Nephron (organoid): ENCODE measurements at regions not wholly inside any gene's neighbourhood (a gene's known extent, or its start where the extent isn't known, plus 50 kb on each side); places are given as distances from the start of the nearest gene placed in this dataset.
A peak's percentile ranks its signal among the peaks of the same experiment; 100 is the strongest.

ENCODE experiments used
- H3K27ac Mint-ChIP-seq, 3 experiments: 2 replicates each; pipeline ENCODE4 v1.8.0; 2020; ENCODE audit warnings: mixed read lengths in 3 of 3, mild to moderate bottlenecking in 2 of 3, moderate library complexity in 1 of 3
- H3K27me3 Mint-ChIP-seq: 2 replicates; pipeline ENCODE4 v1.8.0; 2021; ENCODE audit warnings: low read depth, mild to moderate bottlenecking, moderate library complexity, mixed read lengths
- H3K36me3 Mint-ChIP-seq: 2 replicates; pipeline ENCODE4 v1.8.0; 2020; ENCODE audit warnings: low read depth, mixed read lengths
- H3K4me1 Mint-ChIP-seq: 2 replicates; pipeline ENCODE4 v1.8.0; 2020; ENCODE audit warnings: mixed read lengths
- H3K4me3 Mint-ChIP-seq, 3 experiments: 2 replicates each; pipeline ENCODE4 v1.8.0; 2020; ENCODE audit warnings: mild to moderate bottlenecking in 3 of 3, mixed read lengths in 3 of 3, moderate library complexity in 2 of 3
- H3K9me3 Mint-ChIP-seq: 2 replicates; pipeline ENCODE4 v1.8.0; 2020; ENCODE audit warnings: mixed read lengths
- CTCF ChIP-seq, 3 experiments: fragments of 200-600 bp; sonication (generic); IDR thresholded peaks; one replicate each; pipeline ENCODE4 v1.5.0; 2021; ENCODE audit warnings: antibody characterized with exemption in 3 of 3; ENCODE audit not compliant: unreplicated experiment in 3 of 3

GRCh38 chr17:71003736-71004135 is 834.4 kb downstream of the KCNJ2 start:
- no peaks in the 10 kb centered on the region for H3K4me1 Mint-ChIP-seq
- H3K27ac Mint-ChIP-seq, result peak overlapping the region in 1 of 3 experiments; percentile 11
- peaks cover 4% of the 10 kb centered on the region for H3K27me3 Mint-ChIP-seq
- H3K9me3 Mint-ChIP-seq, result peaks cover 2% of the 10 kb centered on the region
- TF ChIP-seq CTCF (IDR thresholded peaks at IDR 0.05; ENCODE audit: unreplicated experiment in 3 of 3), result no peak
- H3K36me3 Mint-ChIP-seq, result no peaks in the 10 kb centered on the region
- no peak overlapping the region for H3K4me3 Mint-ChIP-seq

- no peak overlapping the region for H3K27ac Mint-ChIP-seq
- TF ChIP-seq CTCF (IDR thresholded peaks at IDR 0.05; ENCODE audit: unreplicated experiment in 3 of 3), result no peak
Measured at GRCh38 chr17:71004413-71004812, 835.1 kb downstream of the KCNJ2 start.

DNA sequence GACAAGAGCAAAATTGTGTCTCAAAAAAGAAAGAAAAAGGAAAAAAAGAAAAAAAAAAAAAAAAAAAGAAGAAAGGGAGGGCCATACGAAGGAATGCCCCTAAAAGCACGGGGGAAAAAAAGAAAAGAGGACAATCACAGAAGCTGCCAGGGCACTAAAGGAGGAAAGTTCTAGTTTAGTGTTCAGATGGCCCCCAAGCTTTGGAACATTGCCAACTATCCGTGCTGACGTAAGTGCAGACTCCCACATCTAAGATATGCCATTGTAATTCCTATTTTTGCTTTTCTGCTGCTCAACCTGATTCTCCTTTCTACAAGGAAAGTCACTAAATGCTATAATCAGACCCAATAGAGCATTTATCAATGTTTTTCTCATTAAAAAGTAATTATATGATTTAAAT is 842.1 kb downstream of the KCNJ2 start:
- Mint-ChIP-seq H3K4me3 (no peak overlapping the region), H3K36me3 (no peaks in the 10 kb centered on the region), H3K27me3 (peaks cover 5% of the 10 kb centered on the region), H3K4me1 (no peaks in the 10 kb centered on the region), H3K27ac (no peak overlapping the region), H3K9me3 (no peaks in the 10 kb centered on the region)
- TF ChIP-seq CTCF (IDR thresholded peaks at IDR 0.05; ENCODE audit: unreplicated experiment in 3 of 3), result no peak

More at GRCh38 chr17:71004413-71004812, 835.1 kb downstream of the KCNJ2 start:
- Mint-ChIP-seq H3K36me3 (no peaks in the 10 kb centered on the region), H3K4me1 (no peaks in the 10 kb centered on the region), H3K27me3 (peaks cover 4% of the 10 kb centered on the region), H3K4me3 (no peak overlapping the region), H3K9me3 (peaks cover 2% of the 10 kb centered on the region)

- Mint-ChIP-seq H3K4me1 (no peaks in the 10 kb centered on the region), H3K4me3 (no peak overlapping the region), H3K27ac (no peak overlapping the region), H3K36me3 (no peaks in the 10 kb centered on the region), H3K9me3 (no peaks in the 10 kb centered on the region), H3K27me3 (no peaks in the 10 kb centered on the region)
- TF ChIP-seq CTCF (IDR thresholded peaks at IDR 0.05; ENCODE audit: unreplicated experiment in 3 of 3), result no peak
Measured at GRCh38 chr17:71019699-71020098, 850.4 kb downstream of the KCNJ2 start.

GRCh38 chr17:71022758-71023157 is 853.4 kb downstream of the KCNJ2 start:
- H3K27me3 Mint-ChIP-seq, result peaks cover 5% of the 10 kb centered on the region
- no peak overlapping the region for H3K27ac Mint-ChIP-seq
- no peaks in the 10 kb centered on the region for H3K9me3 Mint-ChIP-seq
- H3K4me1 Mint-ChIP-seq, result no peaks in the 10 kb centered on the region
- no peaks in the 10 kb centered on the region for H3K36me3 Mint-ChIP-seq
- TF ChIP-seq CTCF (IDR thresholded peaks at IDR 0.05; ENCODE audit: unreplicated experiment in 3 of 3), result no peak
- H3K4me3 Mint-ChIP-seq, result no peak overlapping the region

- Mint-ChIP-seq H3K36me3 (no peaks in the 10 kb centered on the region), H3K4me3 (peak overlapping the region in 2 of 3 experiments; percentile 4 to 24), H3K27ac (no peak overlapping the region), H3K9me3 (no peaks in the 10 kb centered on the region), H3K27me3 (peaks cover 8% of the 10 kb centered on the region), H3K4me1 (no peaks in the 10 kb centered on the region)
- TF ChIP-seq CTCF (IDR thresholded peaks at IDR 0.05; ENCODE audit: unreplicated experiment in 3 of 3), result no peak
Measured at GRCh38 chr17:71023249-71024030, 854.1 kb downstream of the KCNJ2 start.
